SK-N-SH treated with all-trans-retinoic acid at 6 μM for 48 hours (cell line): ENCODE measurements at regions not wholly inside any gene's neighbourhood (a gene's known extent, or its start where the extent isn't known, plus 50 kb on each side); places are given as distances from the start of the nearest gene placed in this dataset.

Source experiments
- ATAC-seq: fragments of 200-7000 bp; cut with Tn5 transposase; 3 replicates; pipeline ENCODE4 v1.9.1; 2020; ENCODE audit warnings: mild to moderate bottlenecking, moderate library complexity
- ARNTL ChIP-seq: fragments of 450-650 bp; formaldehyde crosslinking; IDR thresholded peaks from 2 replicates; pipeline ENCODE4 v1.5.0; 2020; ENCODE audit warnings: low read depth, mild to moderate bottlenecking, moderate library complexity, borderline replicate concordance
- BACH2 ChIP-seq: fragments of 250-450 bp; sonication (Bioruptor Pico); IDR thresholded peaks from 2 replicates; pipeline ENCODE4 v1.9.0; 2021; ENCODE audit warnings: mild to moderate bottlenecking, borderline replicate concordance
- CREB5 ChIP-seq: fragments of 250-450 bp; sonication (Bioruptor Pico); IDR thresholded peaks from 2 replicates; pipeline ENCODE4 v1.5.1; 2020; ENCODE audit warnings: low read depth, mild to moderate bottlenecking, moderate library complexity
- CSRNP3 ChIP-seq: fragments of 250-450 bp; sonication (Bioruptor Pico); IDR thresholded peaks from 2 replicates; pipeline ENCODE4 v1.5.1; 2021; ENCODE audit warnings: mild to moderate bottlenecking, moderate library complexity
- ESRRG ChIP-seq: fragments of 250-450 bp; sonication (Bioruptor Pico); IDR thresholded peaks from 2 replicates; pipeline ENCODE4 v1.6.1; 2021; ENCODE audit warnings: mild to moderate bottlenecking
- ISL1 ChIP-seq: fragments of 250-450 bp; sonication (Bioruptor Pico); IDR thresholded peaks from 2 replicates; pipeline ENCODE4 v2.1.2; 2022; ENCODE audit warnings: mild to moderate bottlenecking, moderate library complexity
- OSR1 ChIP-seq: fragments of 250-450 bp; sonication (Bioruptor Pico); IDR thresholded peaks from 2 replicates; pipeline ENCODE4 v1.8.0; 2022; ENCODE audit warnings: moderate library complexity, mild to moderate bottlenecking, inconsistent platforms
- PATZ1 ChIP-seq: fragments of 250-450 bp; sonication (Bioruptor Pico); IDR thresholded peaks from 2 replicates; pipeline ENCODE4 v1.8.0; 2020; ENCODE audit warnings: mild to moderate bottlenecking, moderate library complexity, borderline replicate concordance
- PPARA ChIP-seq: fragments of 250-450 bp; sonication (Bioruptor Pico); IDR thresholded peaks from 2 replicates; pipeline ENCODE4 v1.5.0; 2020; ENCODE audit warnings: mild to moderate bottlenecking, borderline replicate concordance
- RARB ChIP-seq: fragments of 250-450 bp; sonication (Bioruptor Pico); IDR thresholded peaks from 2 replicates; pipeline ENCODE4 v1.8.0; 2021; ENCODE audit warnings: mild to moderate bottlenecking, moderate library complexity
- SNAI2 ChIP-seq: fragments of 250-450 bp; sonication (Bioruptor Pico); IDR thresholded peaks from 2 replicates; pipeline ENCODE4 v1.5.0; 2020; ENCODE audit warnings: mild to moderate bottlenecking, moderate library complexity
- TCF4 ChIP-seq: fragments of 250-450 bp; sonication (Bioruptor Pico); IDR thresholded peaks from 2 replicates; pipeline ENCODE4 v1.8.0; 2021; ENCODE audit warnings: mild to moderate bottlenecking, moderate library complexity, borderline replicate concordance
- TOX ChIP-seq: fragments of 250-450 bp; sonication (Bioruptor Pico); IDR thresholded peaks from 2 replicates; pipeline ENCODE4 v1.8.0; 2021; ENCODE audit warnings: mild to moderate bottlenecking, moderate library complexity, borderline replicate concordance
- TSHZ2 ChIP-seq: fragments of 250-450 bp; sonication (Bioruptor Pico); IDR thresholded peaks from 2 replicates; pipeline ENCODE4 v1.5.0; 2020; ENCODE audit warnings: mild to moderate bottlenecking, moderate library complexity
- ZC3H10 ChIP-seq: fragments of 250-450 bp; sonication (Bioruptor Pico); IDR thresholded peaks from 2 replicates; pipeline ENCODE4 v1.5.1; 2021; ENCODE audit warnings: mild to moderate bottlenecking, moderate library complexity
- ZFP3 ChIP-seq: fragments of 250-450 bp; sonication (Bioruptor Pico); IDR thresholded peaks from 2 replicates; pipeline ENCODE4 v1.5.0; 2020; ENCODE audit warnings: mild to moderate bottlenecking, moderate library complexity
- ZNF565 ChIP-seq: fragments of 450-650 bp; formaldehyde crosslinking; conservative IDR thresholded peaks from 2 replicates; pipeline ENCODE4 v1.5.0; 2020; ENCODE audit warnings: low read depth, mild to moderate bottlenecking, moderate library complexity
- ZNF70 ChIP-seq: fragments of 450-650 bp; formaldehyde crosslinking; IDR thresholded peaks from 2 replicates; pipeline ENCODE4 v1.5.0; 2020; ENCODE audit warnings: mild to moderate bottlenecking, moderate library complexity
- ZNF8 ChIP-seq: fragments of 450-650 bp; formaldehyde crosslinking; IDR thresholded peaks from 2 replicates; pipeline ENCODE4 v1.5.0; 2020; ENCODE audit warnings: mild to moderate bottlenecking, moderate library complexity

GRCh38 chr10:4301291-4302045 is 516.5 kb upstream of the KLF6 start:
- no peak for ATAC-seq
- TF ChIP-seq CREB5 (CRISPR knock-in tag) (no peak), ZNF8 (CRISPR knock-in tag) (no peak), ZC3H10 (CRISPR knock-in tag) (no peak), ISL1 (no peak), PPARA (no peak), TCF4 (CRISPR knock-in tag) (no peak)

GRCh38 chr10:4296161-4296560 is 511.2 kb upstream of the KLF6 start:
- ATAC-seq, result no peak
- TF ChIP-seq SNAI2 (CRISPR knock-in tag), result no peak
- TF ChIP-seq, all 23 proteins: peak for 0

GRCh38 chr10:4294996-4295792 is 510.2 kb upstream of the KLF6 start:
- ATAC-seq, result no peak
- TF ChIP-seq SNAI2 (CRISPR knock-in tag), result no peak
- TF ChIP-seq ZC3H10 (CRISPR knock-in tag), result no peak
- no peak for TF ChIP-seq TOX
- TF ChIP-seq TSHZ2 (CRISPR knock-in tag), result no peak
- no peak for TF ChIP-seq ZNF70 (CRISPR knock-in tag)
- TF ChIP-seq ESRRG (CRISPR knock-in tag), result no peak
- no peak for TF ChIP-seq CREB5 (CRISPR knock-in tag)

GRCh38 chr10:4294271-4294670 is 509.3 kb upstream of the KLF6 start:
- ATAC-seq, result no peak
- no peak for TF ChIP-seq PATZ1 (CRISPR knock-in tag)
- TF ChIP-seq RARB (CRISPR knock-in tag), result no peak
- no peak for TF ChIP-seq OSR1 (CRISPR knock-in tag)
- no peak for TF ChIP-seq BACH2 (CRISPR knock-in tag)
- TF ChIP-seq ISL1, result no peak
- TF ChIP-seq CSRNP3, result no peak
- no peak for TF ChIP-seq ZNF70 (CRISPR knock-in tag)
- no peak for TF ChIP-seq TSHZ2 (CRISPR knock-in tag)
- TF ChIP-seq ARNTL (CRISPR knock-in tag), result no peak
- TF ChIP-seq ZC3H10 (CRISPR knock-in tag), result no peak
- no peak for TF ChIP-seq ZNF565 (CRISPR knock-in tag)
- TF ChIP-seq PPARA, result no peak
- TF ChIP-seq ZNF8 (CRISPR knock-in tag), result no peak
- TF ChIP-seq ESRRG (CRISPR knock-in tag), result no peak
- TF ChIP-seq ZFP3 (CRISPR knock-in tag), result no peak
- no peak for TF ChIP-seq CREB5 (CRISPR knock-in tag)
